HG03575 (cell line): ENCODE measurements at regions not wholly inside any gene's neighbourhood (a gene's known extent, or its start where the extent isn't known, plus 50 kb on each side); places are given as distances from the start of the nearest gene placed in this dataset.

Experiments used
- ATAC-seq: cut with Tn5 transposase; IDR thresholded peaks from one replicate; pipeline ENCODE4 v1.9.1; 2021; ENCODE audit not compliant: unreplicated experiment, insufficient number of reproducible peaks, low FRiP score; ENCODE audit errors: extremely low read depth

DNA sequence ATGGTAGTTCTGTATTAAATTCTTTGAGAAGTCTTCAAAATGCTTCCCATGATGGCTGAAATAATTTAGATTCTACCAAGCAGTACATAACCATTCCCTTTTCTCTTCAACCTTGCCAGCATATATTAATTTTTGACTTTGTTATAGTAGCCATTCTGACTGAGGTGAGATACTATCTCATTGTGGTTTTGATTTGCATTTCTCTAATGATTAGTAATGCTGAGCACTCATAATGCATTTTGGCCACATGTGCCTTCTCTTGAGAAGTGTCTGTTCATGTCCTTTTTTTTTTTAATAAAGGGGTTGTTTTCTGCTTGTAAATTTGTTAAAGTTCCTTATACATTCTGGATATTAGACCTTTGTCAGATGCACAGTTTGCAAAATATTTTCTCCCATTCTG is 173.9 kb downstream of the CALCRL start:
- no peak for ATAC-seq

DNA sequence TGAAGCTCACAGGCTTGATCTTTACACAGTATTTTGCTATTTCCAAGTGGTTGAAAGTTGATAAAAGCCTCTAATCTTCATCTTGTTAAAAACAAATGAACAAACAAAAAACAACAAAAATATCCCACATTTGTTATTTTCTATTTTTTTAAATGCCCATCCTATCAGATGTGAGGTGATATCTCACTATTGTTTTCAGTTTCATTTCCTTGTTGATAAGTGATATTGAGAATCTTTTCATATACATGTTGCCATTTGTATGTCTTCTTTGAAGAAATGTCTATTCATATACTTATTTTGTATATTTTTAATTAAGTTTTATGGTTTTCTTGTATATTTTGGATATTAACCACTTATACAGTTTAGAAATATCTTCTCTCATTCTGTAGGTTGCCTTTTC is 175.8 kb downstream of the CALCRL start:
- no peak for ATAC-seq

DNA sequence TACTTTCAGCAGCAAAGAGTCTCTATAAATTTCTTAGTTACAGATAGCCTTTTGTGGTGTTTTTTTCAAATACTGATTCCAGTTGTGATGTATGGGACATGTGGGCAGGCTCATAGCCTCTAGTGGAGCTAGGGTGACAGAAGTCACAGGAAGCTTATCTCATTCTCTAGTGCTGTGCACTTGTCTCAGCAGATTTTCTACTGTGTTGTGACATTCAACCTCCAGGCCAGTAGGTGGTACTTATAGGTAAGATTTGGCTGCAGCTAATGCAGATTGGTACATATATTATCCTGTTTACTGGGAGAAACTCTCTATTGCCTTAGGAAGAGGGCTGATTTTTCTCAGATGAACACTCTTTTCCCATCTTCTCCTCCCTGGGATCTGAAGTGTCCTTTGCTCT is 176.2 kb downstream of the CALCRL start:
- no peak for ATAC-seq

DNA sequence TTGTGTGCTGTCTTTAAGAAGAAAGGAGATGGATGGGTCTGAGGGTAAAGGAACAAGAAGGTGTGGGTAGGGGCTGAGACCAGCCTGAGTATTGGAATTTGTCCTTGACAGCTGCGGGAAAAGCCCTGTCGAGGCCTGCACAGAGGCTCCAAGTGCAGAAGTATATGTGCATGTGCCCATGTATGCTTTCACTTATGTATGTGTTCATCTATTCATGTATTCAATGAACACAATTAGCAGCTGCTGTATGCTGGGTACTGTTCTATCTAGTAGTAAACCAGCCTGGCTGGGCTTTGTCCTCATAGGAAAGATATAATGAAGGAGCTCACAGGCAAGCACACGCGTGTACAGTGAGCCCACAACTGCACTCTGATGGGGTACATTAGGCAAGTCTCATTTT is 181.4 kb downstream of the CALCRL start:
- no peak for ATAC-seq

DNA sequence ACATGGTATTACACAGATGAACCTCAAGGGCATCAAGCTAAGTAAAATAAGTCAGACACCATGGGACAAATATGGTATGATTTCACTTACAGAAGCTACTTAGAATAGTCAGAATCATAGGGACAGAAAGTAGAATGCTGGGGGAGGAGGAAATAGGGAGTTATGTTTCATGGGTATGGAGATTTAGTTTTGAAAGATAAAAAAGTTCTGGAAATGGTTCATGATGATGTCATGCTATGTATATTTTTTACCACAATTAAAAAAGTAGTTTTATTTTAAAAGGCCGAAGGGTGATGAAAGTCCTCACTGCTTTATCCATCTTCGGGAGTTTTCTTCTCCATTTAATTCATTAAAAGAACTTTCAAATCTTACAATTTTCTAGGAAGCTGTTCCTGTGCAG is 181.9 kb downstream of the CALCRL start:
- no peak for ATAC-seq

DNA sequence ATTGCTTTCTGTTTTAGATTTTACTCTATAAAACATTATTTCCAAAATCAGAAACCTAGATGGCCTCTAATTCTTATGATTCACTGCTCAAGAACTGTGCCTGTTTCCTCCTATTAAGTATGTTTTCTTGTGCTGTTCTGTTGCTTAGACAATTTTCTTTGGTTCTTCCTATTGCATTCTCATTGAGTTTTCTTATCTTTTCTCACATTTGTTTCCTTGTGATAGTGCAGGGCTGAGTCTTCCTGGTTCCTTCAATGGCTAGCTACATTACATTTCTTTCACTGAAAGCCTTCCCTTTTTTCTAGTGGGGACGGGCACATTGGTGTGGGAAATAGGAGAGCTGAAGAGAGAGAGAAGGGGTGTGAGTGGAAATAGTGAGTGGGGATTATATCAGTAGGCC is 183.4 kb downstream of the CALCRL start:
- ATAC-seq = no peak

DNA sequence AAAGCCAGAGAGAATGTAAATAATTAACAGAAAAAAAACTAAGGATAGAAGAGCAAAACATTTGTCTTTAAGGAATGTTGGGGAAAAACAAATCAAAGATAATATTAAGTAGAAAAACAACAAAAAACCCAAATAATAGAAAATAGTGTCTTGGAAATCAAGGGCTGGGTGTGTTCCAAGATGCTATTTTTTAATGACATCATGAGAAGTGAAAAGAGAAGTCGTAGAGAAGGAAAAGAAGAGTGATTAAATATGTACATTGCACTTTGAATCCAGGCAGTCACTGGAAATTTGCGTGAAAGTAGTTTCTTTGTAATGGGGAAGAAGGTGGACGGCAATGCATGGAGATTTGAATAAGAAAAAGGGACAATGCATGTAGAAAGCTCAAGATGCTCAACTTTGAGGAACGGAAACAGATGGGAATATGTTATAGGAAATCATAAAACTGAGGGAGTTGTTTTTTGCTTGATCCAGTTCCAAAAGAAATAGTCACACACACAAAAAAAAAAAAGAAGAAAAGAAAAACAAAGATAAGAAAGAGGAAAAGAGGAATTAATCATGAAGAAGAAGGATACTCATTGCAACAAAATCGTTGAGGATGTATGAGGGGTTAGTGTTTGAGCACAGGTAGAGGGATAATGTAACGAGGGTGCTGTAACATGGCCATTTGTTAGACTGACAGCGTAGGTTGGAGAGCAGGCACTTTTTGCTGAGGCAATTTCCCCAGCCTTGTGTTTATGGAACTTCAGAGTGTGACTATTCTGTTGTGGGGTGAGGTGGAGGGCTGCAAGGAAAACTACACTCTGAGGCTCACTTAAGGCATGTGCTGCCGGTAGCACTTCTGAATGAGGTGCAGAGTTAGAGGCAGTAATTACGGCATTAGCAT is 184.1 kb downstream of the CALCRL start:
- no peak for ATAC-seq

DNA sequence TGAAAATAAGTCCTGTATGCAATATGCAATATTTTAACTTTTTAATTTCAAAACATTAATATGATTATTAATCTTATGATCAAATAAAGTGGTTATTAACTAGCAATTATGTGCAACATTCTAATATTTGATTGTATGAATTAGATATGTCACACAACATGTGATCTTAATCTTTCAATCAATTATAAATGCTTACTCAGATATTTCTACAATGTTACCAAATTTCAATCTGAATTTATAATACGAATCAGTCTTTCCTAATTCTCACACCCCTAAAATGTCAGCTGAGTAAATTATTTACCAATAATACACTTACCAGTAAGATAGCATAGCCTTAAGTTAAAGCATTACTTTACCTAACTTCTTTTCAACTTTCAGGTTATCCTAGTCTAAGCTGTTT is 186.3 kb downstream of the CALCRL start:
- ATAC-seq = no peak

DNA sequence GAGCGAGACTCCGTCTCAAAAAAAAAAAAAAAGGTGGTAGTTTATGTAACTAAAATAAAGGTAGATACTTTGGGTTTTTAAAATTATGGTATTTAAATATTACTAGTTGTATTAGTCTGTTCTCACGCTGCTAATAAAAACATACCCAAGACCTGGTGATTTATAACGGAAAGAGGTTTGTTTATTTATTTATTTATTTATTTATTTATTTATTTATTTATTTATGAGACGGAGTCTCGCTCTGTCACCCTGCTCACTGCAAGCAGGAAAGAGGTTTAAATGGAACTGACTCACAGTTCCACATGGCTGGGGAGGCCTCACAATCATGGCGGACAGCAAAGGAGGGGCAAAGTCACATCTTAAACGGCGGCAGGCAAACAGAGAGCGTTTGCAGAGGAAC is 196.0 kb downstream of the CALCRL start:
- no peak for ATAC-seq

DNA sequence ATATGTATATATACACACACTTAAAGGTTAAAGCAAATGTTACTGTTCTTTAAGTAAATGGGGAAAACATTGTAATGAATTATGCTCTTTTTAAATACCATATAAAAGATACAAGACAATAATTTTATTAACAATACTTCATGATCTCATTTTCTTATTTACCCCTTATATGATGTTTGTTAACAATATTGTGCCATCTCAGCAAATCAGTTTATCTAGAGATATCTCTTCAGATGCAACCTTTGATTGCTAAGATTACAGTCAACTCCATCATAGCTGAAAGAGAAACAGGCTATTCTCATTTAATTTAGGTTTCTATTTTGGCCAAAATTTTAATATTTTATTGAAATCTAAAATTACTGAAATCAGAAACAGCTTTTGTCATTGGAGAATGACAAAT is 197.9 kb downstream of the CALCRL start:
- no peak for ATAC-seq

DNA sequence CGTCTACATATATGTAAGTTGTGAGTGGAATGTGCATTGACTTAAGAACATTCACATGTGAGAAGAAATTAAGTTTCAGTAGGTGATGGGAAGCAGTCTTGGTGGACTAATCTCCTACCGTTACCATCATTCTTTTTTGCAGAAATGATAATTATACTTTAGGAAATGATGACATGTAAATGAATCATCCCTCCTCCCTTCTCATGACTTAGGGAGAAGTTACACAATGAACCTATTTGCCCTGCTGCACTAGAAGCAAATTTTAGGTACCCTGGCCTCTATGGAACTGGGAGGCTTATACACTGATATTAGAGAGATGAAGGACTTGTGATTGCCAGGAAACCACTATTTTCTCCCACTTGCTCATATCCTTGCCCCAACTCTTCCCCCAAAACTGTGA is 214.2 kb downstream of the CALCRL start:
- ATAC-seq = no peak

DNA sequence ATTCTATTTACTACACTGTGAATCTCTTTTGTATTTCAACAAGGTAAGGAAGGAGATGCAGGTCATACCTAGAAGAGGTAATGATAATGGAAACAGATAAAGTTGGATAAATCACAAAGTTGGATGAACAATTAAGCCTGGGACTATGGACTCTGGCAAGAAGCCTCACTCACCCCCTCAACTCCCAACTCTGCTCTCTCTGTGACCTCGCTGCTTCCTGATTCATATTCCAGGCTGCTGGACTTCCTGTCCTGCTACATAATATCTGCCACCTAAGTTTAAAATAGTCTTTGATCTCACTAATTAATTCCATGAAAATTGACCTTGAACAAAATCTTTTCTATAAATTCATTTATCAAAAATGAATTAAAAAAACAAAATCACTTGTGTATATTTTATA is 215.3 kb downstream of the CALCRL start:
- ATAC-seq = no peak

DNA sequence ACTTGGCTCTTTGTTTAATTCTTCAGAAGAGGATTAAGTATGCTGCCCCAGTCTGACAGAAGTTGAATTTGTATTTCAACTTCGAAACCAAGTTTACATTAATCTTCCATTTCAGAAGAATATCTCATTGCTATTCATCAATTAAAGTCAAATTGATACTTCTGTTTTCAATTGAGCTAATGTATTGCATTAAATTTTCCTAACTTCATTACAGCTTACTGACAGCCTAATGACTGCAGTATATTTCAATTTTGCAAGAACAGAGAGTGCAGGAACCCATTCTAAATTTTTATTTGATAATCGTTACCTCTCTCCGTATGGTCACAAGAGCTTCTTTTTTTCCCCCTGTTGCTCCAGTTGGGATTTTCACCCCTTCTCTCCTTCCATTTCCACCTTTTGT is 218.0 kb downstream of the CALCRL start:
- no peak for ATAC-seq

DNA sequence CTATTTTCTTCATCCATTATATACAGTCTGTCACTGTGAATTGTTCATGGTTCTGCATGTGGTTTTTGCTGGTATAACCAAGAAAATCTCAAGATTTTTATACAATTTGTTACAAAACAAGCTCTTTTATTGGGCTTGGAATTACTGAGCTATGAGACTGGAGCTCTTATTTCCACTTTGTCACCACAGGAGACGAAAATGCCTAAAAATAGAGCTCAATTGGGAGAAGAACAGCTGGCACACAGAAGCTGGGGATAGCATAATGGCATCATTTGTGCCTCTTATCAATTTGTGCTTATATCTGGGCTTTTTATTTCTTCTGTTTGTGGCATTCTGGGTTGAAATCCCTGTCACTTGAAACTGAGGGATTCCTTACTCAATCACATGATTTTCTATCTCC is 219.1 kb downstream of the CALCRL start:
- no peak for ATAC-seq

DNA sequence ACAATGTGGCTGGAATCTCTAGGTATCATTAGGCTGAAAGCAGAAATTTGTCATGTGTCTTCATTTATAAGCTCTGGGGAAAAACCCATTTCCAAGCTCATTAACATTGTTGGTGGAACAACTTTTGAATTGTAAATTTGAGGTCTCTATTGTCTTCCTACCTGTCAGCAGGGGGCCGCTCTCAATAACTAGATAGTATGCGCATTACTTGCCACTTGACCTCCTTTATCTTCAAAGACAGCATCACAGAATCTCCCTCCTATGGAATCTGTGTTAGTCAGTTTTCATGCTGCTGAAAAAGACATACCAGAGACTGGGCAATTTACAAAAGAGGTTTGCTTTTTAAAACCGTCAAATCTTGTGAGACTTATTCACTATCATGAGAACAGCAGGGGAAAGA is 223.1 kb downstream of the CALCRL start:
- ATAC-seq = no peak

DNA sequence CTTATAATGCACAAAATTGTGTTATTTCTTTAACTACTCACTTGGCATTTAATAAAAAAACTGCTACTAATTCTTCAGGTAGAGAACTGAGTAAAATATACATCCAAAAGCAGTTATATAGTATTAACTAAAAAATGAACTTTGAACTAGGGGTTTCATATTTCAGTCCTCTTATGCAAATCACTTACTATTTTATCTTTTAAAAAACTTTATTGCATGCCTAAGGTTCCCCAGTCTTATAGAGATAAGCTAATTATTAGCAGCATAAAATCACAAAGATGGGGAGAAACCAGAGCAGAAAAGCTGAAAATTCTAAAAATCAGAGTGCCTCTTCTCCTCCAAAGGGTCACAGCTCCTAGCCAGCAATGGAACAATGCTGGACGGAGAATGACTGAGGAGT is 228.0 kb downstream of the CALCRL start:
- no peak for ATAC-seq

DNA sequence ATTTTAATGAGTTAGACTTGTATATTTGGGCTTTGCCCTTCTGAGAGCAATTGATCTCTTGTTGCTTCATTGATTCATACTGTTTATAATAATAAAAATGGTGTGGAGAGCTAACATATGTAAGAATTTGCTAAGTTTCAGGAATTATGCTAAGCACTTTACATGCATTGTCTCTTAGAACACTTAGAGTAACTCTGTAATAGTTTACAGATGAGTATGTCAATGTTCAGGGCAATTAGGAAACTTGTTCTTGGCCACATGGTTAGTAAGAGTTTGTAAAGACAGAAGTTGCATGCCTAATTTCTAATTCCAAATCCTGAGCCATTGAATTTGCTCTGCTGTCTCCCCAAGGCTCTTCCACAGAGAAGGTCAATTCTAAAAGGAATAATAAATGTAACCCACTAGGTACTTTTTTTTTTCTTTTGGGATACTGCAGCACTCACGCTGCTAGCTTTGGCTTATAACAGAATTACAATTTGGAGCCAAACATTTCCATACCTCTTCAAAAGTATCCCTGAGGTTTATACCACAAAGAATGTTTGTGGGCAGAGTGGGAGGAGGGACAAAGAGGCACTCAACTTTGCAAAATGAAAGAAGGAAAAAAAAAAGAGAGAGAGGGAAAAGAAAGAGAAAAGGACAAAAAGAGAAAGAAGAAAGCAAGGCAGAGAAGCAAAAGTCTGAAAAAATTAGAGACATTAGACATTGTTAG is 232.4 kb downstream of the CALCRL start:
- no peak for ATAC-seq

DNA sequence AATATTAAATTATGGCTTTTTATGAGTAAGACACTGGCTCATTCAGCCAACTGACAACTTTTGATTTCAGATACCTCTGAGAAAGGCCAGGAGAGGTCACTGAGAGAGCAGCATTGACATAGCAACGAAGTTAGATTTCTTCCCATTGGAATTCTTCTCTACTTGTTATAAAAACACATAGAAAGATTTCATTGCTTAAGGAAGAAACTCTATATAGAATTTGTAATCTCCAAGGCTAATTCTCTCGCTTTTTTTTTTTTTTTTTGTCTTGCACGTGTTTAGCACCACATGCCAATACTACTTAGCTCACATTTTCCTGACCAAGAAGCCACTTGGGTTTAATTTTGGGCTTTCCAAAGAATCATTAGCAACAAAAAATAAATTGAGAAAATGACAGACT is 233.7 kb downstream of the CALCRL start:
- ATAC-seq = no peak

DNA sequence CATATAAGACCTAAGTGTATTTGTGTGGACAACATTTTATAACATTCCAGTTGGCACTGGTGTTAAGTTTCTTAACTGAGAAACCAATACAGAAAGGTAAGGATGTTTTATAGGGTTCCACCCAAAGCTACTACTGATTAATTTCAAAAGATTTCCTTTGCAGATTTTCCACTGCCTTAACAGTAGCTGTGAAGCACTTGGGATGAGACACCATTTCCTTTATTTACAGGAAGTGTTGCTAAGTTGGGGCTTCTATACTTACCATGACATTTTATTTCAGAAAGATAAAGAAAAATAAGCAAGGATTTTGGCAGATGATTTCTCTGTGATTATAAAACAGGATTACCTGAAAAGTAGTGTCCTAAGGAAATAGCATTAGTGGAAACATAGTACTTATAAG is 234.3 kb downstream of the CALCRL start:
- ATAC-seq = no peak

DNA sequence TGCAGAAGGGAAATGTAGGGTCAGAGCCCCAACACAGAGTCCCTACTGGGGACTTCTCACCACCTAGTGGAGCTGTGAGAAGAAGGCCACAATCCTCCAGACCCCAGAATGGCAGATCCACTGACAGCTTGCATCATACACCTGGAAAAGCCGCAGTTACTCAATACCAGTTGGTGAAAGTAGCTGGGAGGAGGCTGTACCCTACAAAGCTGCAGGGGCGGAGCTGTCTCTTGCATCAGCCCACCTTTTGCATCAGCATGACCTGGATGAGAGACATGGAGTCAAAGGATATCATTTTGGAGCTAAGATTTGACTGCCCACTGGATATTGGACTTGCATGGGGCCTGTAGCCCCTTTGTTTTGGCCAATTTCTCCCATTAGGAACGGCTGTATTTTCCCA is 237.3 kb downstream of the CALCRL start:
- ATAC-seq = no peak
